K562 (cell line): ENCODE measurements at regions not wholly inside any gene's neighbourhood (a gene's known extent, or its start where the extent isn't known, plus 50 kb on each side); places are given as distances from the start of the nearest gene placed in this dataset.

Experiments used
- ATAC-seq: fragments of 200-7000 bp; cut with Tn5 transposase; 3 replicates; pipeline ENCODE4 v1.9.1; 2020; ENCODE audit warnings: moderate library complexity
- BruUV-seq: library from RNA; stranded (reverse); fragments of 400-500 nt; replicated peaks from 2 replicates; lab custom pipeline; 2021; lab: Mats Ljungman, UMichigan
- CTCF ChIA-PET: fragments of 300-600 bp; formaldehyde crosslinking; extraction: SDS; loops from one replicate; lab custom pipeline; 2021; ENCODE audit warnings: low intra/inter-chr PET ratio; lab: Yijun Ruan, JAX
- POLR2A ChIA-PET: fragments of 300-600, 350-650 bp; sonication (Branson Sonifier 250); formaldehyde crosslinking; extraction: SDS; loops from one replicate; lab custom pipeline; 2021; ENCODE audit warnings: antibody characterized with exemption, inconsistent platforms; lab: Yijun Ruan, JAX
- DNase-seq, 4 experiments: peaks; one replicate each; pipeline versions ENCODE4 v3.0.0 to v3.0.0-alpha.2; 2011 to 2018; ENCODE audit warnings: low spot score in 3 of 4, mixed read lengths in 3 of 4; ENCODE audit errors: extremely low read depth in 1 of 4
- FAIRE-seq: peaks from 2 replicates; lab custom pipeline; 2011; peaks lifted over from hg19 to GRCh38; lab: Jason Lieb, UNC
- H2AFZ ChIP-seq: 2 replicates; pipeline ENCODE4 v1.6.0; 2011; ENCODE audit warnings: low read depth, low read length, control low read depth, inconsistent platforms
- H3K27ac ChIP-seq: fragments of 200-600 bp; 3 replicates; pipeline ENCODE4 v1.8.0; 2011; ENCODE audit warnings: low read depth, mild to moderate bottlenecking, control low read depth, inconsistent platforms, low read length, moderate library complexity, mixed read lengths; ENCODE audit errors: extremely low read depth
- H3K27me3 ChIP-seq, 2 experiments: fragments of 300-600 bp in 1 of 2; 2 replicates in 1 of 2; 3 replicates in 1 of 2; pipeline versions ENCODE4 v1.6.0 to v1.8.0; 2011; ENCODE audit warnings: inconsistent platforms in 2 of 2, low read length in 2 of 2, mild to moderate bottlenecking in 1 of 2, mixed read lengths in 1 of 2, moderate library complexity in 1 of 2; ENCODE audit not compliant: control insufficient read depth in 2 of 2, insufficient read depth in 2 of 2
- H3K36me3 ChIP-seq: fragments of 300-600 bp; 3 replicates; pipeline ENCODE4 v1.8.0; 2011; ENCODE audit warnings: mild to moderate bottlenecking, low read length, inconsistent platforms; ENCODE audit not compliant: control insufficient read depth, insufficient read depth
- H3K4me1 ChIP-seq, 2 experiments: fragments of 200-600 bp in 1 of 2; replicated peaks in 1 of 2; 2 replicates in 1 of 2; 3 replicates in 1 of 2; pipeline versions ENCODE4 v1.5.1 to v1.8.0; 2011; ENCODE audit warnings: inconsistent platforms in 2 of 2, low read length in 2 of 2, mild to moderate bottlenecking in 1 of 2, mixed read lengths in 1 of 2, moderate library complexity in 1 of 2; ENCODE audit not compliant: control insufficient read depth in 2 of 2, insufficient read depth in 2 of 2
- H3K4me2 ChIP-seq: 2 replicates; pipeline ENCODE4 v1.6.1; 2011; ENCODE audit warnings: low read length, control low read depth, inconsistent platforms, mixed read lengths; ENCODE audit not compliant: insufficient read depth
- H3K4me3 ChIP-seq: fragments of 200-600 bp; sonication (generic), shearing (Covaris generic); 2 replicates; pipeline ENCODE4 v1.5.1; 2016; ENCODE audit warnings: control low read depth, inconsistent platforms
- H3K79me2 ChIP-seq: fragments of 200-600 bp; 3 replicates; pipeline ENCODE4 v1.8.0; 2011; ENCODE audit warnings: low read length, inconsistent platforms; ENCODE audit not compliant: control insufficient read depth, insufficient read depth
- H3K9ac ChIP-seq, 2 experiments: 2 replicates each; pipeline versions ENCODE4 v1.6.0 to v1.6.1; 2011; ENCODE audit warnings: low read depth in 2 of 2, low read length in 2 of 2, control low read depth in 1 of 2, inconsistent platforms in 1 of 2, mild to moderate bottlenecking in 1 of 2, mixed read lengths in 1 of 2; ENCODE audit not compliant: insufficient read depth in 1 of 2
- H3K9me1 ChIP-seq: one replicate; pipeline ENCODE4 v1.6.0; 2011; ENCODE audit warnings: inconsistent platforms, mild to moderate bottlenecking, low read length, moderate library complexity; ENCODE audit not compliant: control insufficient read depth, insufficient read depth
- H3K9me3 ChIP-seq: replicated peaks from 2 replicates; pipeline ENCODE4 v1.5.1; 2011; ENCODE audit warnings: low read depth, low read length, inconsistent platforms; ENCODE audit not compliant: control insufficient read depth, insufficient read depth
- H4K20me1 ChIP-seq: replicated peaks from 2 replicates; pipeline ENCODE4 v1.6.1; 2011; ENCODE audit warnings: low read length, inconsistent platforms, mixed read lengths; ENCODE audit not compliant: control insufficient read depth, insufficient read depth
- DACH1 ChIP-seq: fragments of 450-650 bp; IDR thresholded peaks from 2 replicates; pipeline ENCODE4 v1.6.1; 2018; ENCODE audit not compliant: partially characterized antibody
- E2F8 ChIP-seq: fragments of 450-650 bp; IDR thresholded peaks from 2 replicates; pipeline ENCODE4 v1.7.1; 2018; ENCODE audit warnings: mild to moderate bottlenecking, low read depth; ENCODE audit not compliant: partially characterized antibody
- MAFF ChIP-seq: IDR thresholded peaks from 2 replicates; pipeline ENCODE4 v1.6.1; 2012; ENCODE audit warnings: low read length, improper control_type of control experiment
- MCM2 ChIP-seq: fragments of 450-650 bp; IDR thresholded peaks from 2 replicates; pipeline ENCODE4 v1.6.1; 2017; ENCODE audit warnings: low read depth, mild to moderate bottlenecking
- MIER1 ChIP-seq: fragments of 450-650 bp; IDR thresholded peaks from 2 replicates; pipeline ENCODE4 v1.6.1; 2016; ENCODE audit warnings: antibody characterized with exemption, mild to moderate bottlenecking, low read depth
- MXD1 ChIP-seq: fragments of 250-450 bp; sonication (Bioruptor Pico); IDR thresholded peaks from 2 replicates; pipeline ENCODE4 v1.8.0; 2021; ENCODE audit warnings: borderline replicate concordance, mild to moderate bottlenecking, moderate library complexity; ENCODE audit not compliant: poor library complexity, severe bottlenecking
- MYNN ChIP-seq, 2 experiments: sonication (generic); formaldehyde crosslinking in 1 of 2; IDR thresholded peaks; 2 replicates each; pipeline versions ENCODE4 v1.5.0 to v1.6.1; 2016 to 2020; ENCODE audit warnings: antibody characterized with exemption in 1 of 2, missing genetic modification reagents in 1 of 2
- OTX1 ChIP-seq: fragments of 450-650 bp; formaldehyde crosslinking; IDR thresholded peaks from 2 replicates; pipeline ENCODE4 v1.4.0; 2022; ENCODE audit warnings: mild to moderate bottlenecking
- PRDM10 ChIP-seq: fragments of 450-650 bp; IDR thresholded peaks from 2 replicates; pipeline ENCODE4 v1.6.1; 2018; ENCODE audit not compliant: partially characterized antibody
- RBFOX2 ChIP-seq: fragments of 200-400 bp; formaldehyde crosslinking; IDR thresholded peaks from 2 replicates; pipeline ENCODE4 v1.6.1; 2017; ENCODE audit warnings: low read depth, mild to moderate bottlenecking, low read length, moderate library complexity
- RFX7 ChIP-seq: fragments of 250-450 bp; sonication (Bioruptor Pico); IDR thresholded peaks from 2 replicates; pipeline ENCODE4 v1.5.1; 2021; ENCODE audit warnings: mild to moderate bottlenecking
- TRIM28 ChIP-seq: fragments of 450-650 bp; IDR thresholded peaks from 2 replicates; pipeline ENCODE4 v1.6.1; 2017
- ZNF592 ChIP-seq: fragments of 450-650 bp; IDR thresholded peaks from 2 replicates; pipeline ENCODE4 v1.6.1; 2017; ENCODE audit warnings: antibody characterized with exemption, mild to moderate bottlenecking
- WGBS: fragments of 100-300 bp; shearing (Covaris generic); methylation state at CpG from one replicate; pipeline ENCODE4 v1.1.6; 2016; ENCODE audit warnings: low coverage, mixed read lengths; ENCODE audit not compliant: insufficient coverage; ENCODE audit errors: missing lambda C conversion rate; 5-methylcytosine and 5-hydroxymethylcytosine counted together
- in situ Hi-C: fragments of 300-500 bp; cut with MboI; formaldehyde crosslinking; loops from 4 replicates; pipeline ENCODE4 v1.15.0; 2018; ENCODE audit warnings: inconsistent platforms, mixed read lengths
- intact Hi-C: fragments of 100-400 bp; cut with micrococcal nuclease; formaldehyde crosslinking; loops from 2 replicates; pipeline ENCODE4 v1.14.2; 2022

- 0% methylated on average over 2 of the region's 2 CpGs for WGBS
- no peaks in the 10 kb centered on the region; the same call in 1 of the 2 replicates for H3K9me3 ChIP-seq
- no peak for ATAC-seq
- H3K27ac ChIP-seq: no peak overlapping the region
- H3K79me2 ChIP-seq: no peaks in the 10 kb centered on the region
- in situ Hi-C loops: no loop called here
- BruUV-seq: no TSS peak
- no peaks in the 10 kb centered on the region for H3K36me3 ChIP-seq
- H3K9me1 ChIP-seq: no peaks in the 10 kb centered on the region
- intact Hi-C loops: no loop called here
- no peaks in the 10 kb centered on the region for H3K27me3 ChIP-seq
- CTCF ChIA-PET: no interaction called here
- no peak for DNase-seq
- no peaks in the 10 kb centered on the region for H3K4me1 ChIP-seq
- POLR2A ChIA-PET: no interaction called here
- H3K4me3 ChIP-seq: no peak overlapping the region
- H3K9ac ChIP-seq: no peak overlapping the region
- H3K4me2 ChIP-seq: no peak overlapping the region
- H4K20me1 ChIP-seq: no peaks in the 10 kb centered on the region
- H2AFZ ChIP-seq: no peak overlapping the region
- FAIRE-seq: no peak
- TF ChIP-seq MYNN (IDR thresholded peaks at IDR 0.05) (no peak), MYNN (CRISPR knock-in tag; IDR thresholded peaks at IDR 0.05) (no peak), MCM2 (no peak), MAFF (no peak), DACH1 (no peak), RBFOX2 (no peak), MIER1 (no peak), PRDM10 (no peak), MXD1 (CRISPR knock-in tag) (no peak), ZNF592 (no peak), TRIM28 (no peak), E2F8 (no peak), OTX1 (CRISPR knock-in tag) (no peak), RFX7 (CRISPR knock-in tag) (no peak)
Observed at GRCh38 chr5:93057311-93057710, 523.7 kb downstream of the NR2F1-AS1 start.
